Mesenchymal stem cell (in vitro differentiated cells and primary cell): ENCODE measurements at regions not wholly inside any gene's neighbourhood (a gene's known extent, or its start where the extent isn't known, plus 50 kb on each side); places are given as distances from the start of the nearest gene placed in this dataset.

Experiments
- DNase-seq: peaks from one replicate; pipeline ENCODE4 v3.0.0-alpha.2; 2013
- H2AFZ ChIP-seq: one replicate; pipeline ENCODE4 v1.6.1; 2013; ENCODE audit warnings: low read depth, mild to moderate bottlenecking, control low read depth, inconsistent platforms, low read length, moderate library complexity
- H2AK5ac ChIP-seq: 2 replicates; pipeline ENCODE4 v1.6.1; 2013; ENCODE audit warnings: low read length, moderate library complexity, mild to moderate bottlenecking, inconsistent platforms; ENCODE audit not compliant: severe bottlenecking
- H2BK120ac ChIP-seq: one replicate; pipeline ENCODE4 v1.6.1; 2013; ENCODE audit warnings: low read depth, mild to moderate bottlenecking, inconsistent platforms, low read length, moderate library complexity
- H2BK12ac ChIP-seq, 2 experiments: one replicate each; pipeline ENCODE4 v1.6.1; 2013; ENCODE audit warnings: inconsistent platforms in 2 of 2, low read length in 2 of 2, mild to moderate bottlenecking in 2 of 2, moderate library complexity in 2 of 2, control low read depth in 1 of 2
- H2BK15ac ChIP-seq: one replicate; pipeline ENCODE4 v1.6.1; 2013; ENCODE audit warnings: mild to moderate bottlenecking, low read depth, inconsistent platforms; ENCODE audit not compliant: poor library complexity, severe bottlenecking
- H2BK5ac ChIP-seq: 2 replicates; pipeline ENCODE4 v1.6.1; 2013; ENCODE audit warnings: low read depth, mild to moderate bottlenecking, low read length, control low read depth, inconsistent platforms; ENCODE audit not compliant: poor library complexity, severe bottlenecking
- H3K14ac ChIP-seq, 2 experiments: one replicate each; pipeline ENCODE4 v1.6.1; 2013; ENCODE audit warnings: inconsistent platforms in 2 of 2, low read length in 2 of 2, control low read depth in 1 of 2, mild to moderate bottlenecking in 1 of 2, moderate library complexity in 1 of 2
- H3K18ac ChIP-seq, 2 experiments: one replicate each; pipeline ENCODE4 v1.6.1; 2013; ENCODE audit warnings: inconsistent platforms in 2 of 2, low read length in 2 of 2, control low read depth in 1 of 2, low read depth in 1 of 2, mild to moderate bottlenecking in 1 of 2
- H3K23ac ChIP-seq, 2 experiments: one replicate each; pipeline ENCODE4 v1.6.1; 2013; ENCODE audit warnings: inconsistent platforms in 2 of 2, low read length in 2 of 2, mild to moderate bottlenecking in 2 of 2, moderate library complexity in 2 of 2, control low read depth in 1 of 2
- H3K27ac ChIP-seq: 2 replicates; pipeline ENCODE4 v1.5.1; 2013; ENCODE audit warnings: mild to moderate bottlenecking, moderate library complexity, low read length, control low read depth, inconsistent platforms; ENCODE audit not compliant: poor library complexity, severe bottlenecking
- H3K27me3 ChIP-seq, 2 experiments: 2 replicates each; pipeline versions ENCODE4 v1.6.1 to v1.7.0; 2013; ENCODE audit warnings: low read length in 2 of 2, mild to moderate bottlenecking in 2 of 2, moderate library complexity in 2 of 2, control low read depth in 1 of 2, inconsistent platforms in 1 of 2; ENCODE audit not compliant: control insufficient read depth in 1 of 2, insufficient read depth in 1 of 2
- H3K36me3 ChIP-seq, 2 experiments: 2 replicates each; pipeline versions ENCODE4 v1.6.1 to v1.7.0; 2013; ENCODE audit warnings: low read length in 2 of 2, control low read depth in 1 of 2, inconsistent platforms in 1 of 2, low read depth in 1 of 2, mild to moderate bottlenecking in 1 of 2; ENCODE audit not compliant: insufficient read depth in 2 of 2, control insufficient read depth in 1 of 2
- H3K4ac ChIP-seq, 2 experiments: one replicate each; pipeline ENCODE4 v1.6.1; 2013; ENCODE audit warnings: inconsistent platforms in 2 of 2, low read length in 2 of 2, mild to moderate bottlenecking in 2 of 2, moderate library complexity in 2 of 2, control low read depth in 1 of 2, low read depth in 1 of 2
- H3K4me1 ChIP-seq: 2 replicates; pipeline ENCODE4 v1.6.1; 2013; ENCODE audit warnings: low read depth, low read length, control low read depth; ENCODE audit not compliant: control insufficient read depth, insufficient read depth
- H3K4me2 ChIP-seq: 2 replicates; pipeline ENCODE4 v1.6.1; 2013; ENCODE audit warnings: low read length, mild to moderate bottlenecking, inconsistent platforms; ENCODE audit not compliant: poor library complexity, severe bottlenecking
- H3K4me3 ChIP-seq, 2 experiments: 2 replicates each; pipeline versions ENCODE4 v1.5.1 to v1.7.0; 2013; ENCODE audit warnings: low read length in 2 of 2, mild to moderate bottlenecking in 2 of 2, control low read depth in 1 of 2, low read depth in 1 of 2; ENCODE audit not compliant: insufficient read depth in 1 of 2
- H3K79me1 ChIP-seq: replicated peaks from 2 replicates; pipeline ENCODE4 v1.6.1; 2013; ENCODE audit warnings: mild to moderate bottlenecking, control low read depth, low read length, inconsistent platforms; ENCODE audit not compliant: poor library complexity, severe bottlenecking
- H3K9ac ChIP-seq: 2 replicates; pipeline ENCODE4 v1.7.0; 2013; ENCODE audit warnings: mild to moderate bottlenecking, low read length, moderate library complexity
- H3K9me3 ChIP-seq: 2 replicates; pipeline ENCODE4 v1.7.0; 2013; ENCODE audit warnings: mild to moderate bottlenecking, low read length; ENCODE audit not compliant: control insufficient read depth
- H4K8ac ChIP-seq: one replicate; pipeline ENCODE4 v1.6.1; 2013; ENCODE audit warnings: inconsistent platforms, mild to moderate bottlenecking, low read length, moderate library complexity
- H4K91ac ChIP-seq: one replicate; pipeline ENCODE4 v1.6.1; 2013; ENCODE audit warnings: mild to moderate bottlenecking, low read length, inconsistent platforms
- WGBS: methylation state at CpG from one replicate; pipeline ENCODE4 v1.1.7; 2013; ENCODE audit warnings: mixed read lengths; 5-methylcytosine and 5-hydroxymethylcytosine counted together

- H4K8ac ChIP-seq: no peak overlapping the region
- 83% methylated on average over 1 of the region's 2 CpGs for WGBS
Observed at GRCh38 chr4:138602664-138603063, 360.5 kb upstream of the SLC7A11 start.

GRCh38 chr4:138599965-138600364 is 357.8 kb upstream of the SLC7A11 start:
- Histone ChIP-seq H4K8ac (no peak overlapping the region), H3K18ac (no peak overlapping the region), H2AFZ (no peak overlapping the region), H2BK15ac (no peak overlapping the region), H2BK120ac (no peak overlapping the region), H3K23ac (no peak overlapping the region), H3K14ac (no peak overlapping the region), H4K91ac (no peak overlapping the region), H3K27ac (no peak overlapping the region), H3K4me3 (no peak overlapping the region), H3K4ac (no peak overlapping the region), H3K27me3 (no peaks in the 10 kb centered on the region), H3K9me3 (no peaks in the 10 kb centered on the region), H2AK5ac (no peak overlapping the region), H3K4me1 (no peaks in the 10 kb centered on the region), H3K9ac (no peak overlapping the region), H3K36me3 (no peaks in the 10 kb centered on the region), H3K79me1 (no peaks in the 10 kb centered on the region), H3K4me2 (no peak overlapping the region), H2BK5ac (no peak overlapping the region), H2BK12ac (no peak overlapping the region)
- WGBS: 98% methylated on average over 2 of the region's 4 CpGs
- no peak for DNase-seq

More at GRCh38 chr4:138602664-138603063, 360.5 kb upstream of the SLC7A11 start:
- no peak overlapping the region for H3K14ac ChIP-seq
- H2AFZ ChIP-seq: no peak overlapping the region
- H3K36me3 ChIP-seq: no peaks in the 10 kb centered on the region
- H3K4me3 ChIP-seq: no peak overlapping the region
- H3K9me3 ChIP-seq: no peaks in the 10 kb centered on the region
- no peak overlapping the region for H2BK120ac ChIP-seq
- no peak overlapping the region for H3K4me2 ChIP-seq
- H3K4me1 ChIP-seq: no peaks in the 10 kb centered on the region
- no peak overlapping the region for H3K23ac ChIP-seq
- H2AK5ac ChIP-seq: no peak overlapping the region
- no peak overlapping the region for H3K18ac ChIP-seq
- H3K4ac ChIP-seq: no peak overlapping the region
- DNase-seq: peak; percentile 46
- H3K27ac ChIP-seq: no peak overlapping the region
- no peak overlapping the region for H2BK12ac ChIP-seq
- no peak overlapping the region for H3K9ac ChIP-seq
- no peaks in the 10 kb centered on the region for H3K79me1 ChIP-seq
- H2BK5ac ChIP-seq: no peak overlapping the region
- H4K91ac ChIP-seq: no peak overlapping the region
- H2BK15ac ChIP-seq: no peak overlapping the region
- H3K27me3 ChIP-seq: no peaks in the 10 kb centered on the region

GRCh38 chr4:138598226-138598625 is 356.1 kb upstream of the SLC7A11 start:
- Histone ChIP-seq H2AFZ (no peak overlapping the region), H3K9ac (no peak overlapping the region), H2BK5ac (no peak overlapping the region), H4K91ac (no peak overlapping the region), H3K4me3 (no peak overlapping the region), H3K79me1 (no peaks in the 10 kb centered on the region), H3K36me3 (no peaks in the 10 kb centered on the region), H2BK12ac (no peak overlapping the region), H3K18ac (no peak overlapping the region), H3K4ac (no peak overlapping the region), H3K27me3 (no peaks in the 10 kb centered on the region), H3K4me1 (no peaks in the 10 kb centered on the region), H3K27ac (no peak overlapping the region), H2BK120ac (no peak overlapping the region), H3K23ac (no peak overlapping the region), H3K9me3 (no peaks in the 10 kb centered on the region), H4K8ac (no peak overlapping the region), H3K4me2 (no peak overlapping the region), H2BK15ac (no peak overlapping the region), H2AK5ac (no peak overlapping the region), H3K14ac (no peak overlapping the region)
- no peak for DNase-seq
- 92% methylated on average over 2 of the region's 3 CpGs for WGBS

- Histone ChIP-seq H2BK12ac (no peak overlapping the region), H2BK15ac (no peak overlapping the region), H3K27me3 (no peaks in the 10 kb centered on the region), H3K9ac (no peak overlapping the region), H4K91ac (no peak overlapping the region), H4K8ac (no peak overlapping the region), H3K27ac (no peak overlapping the region), H3K4ac (no peak overlapping the region), H3K79me1 (no peaks in the 10 kb centered on the region), H2BK120ac (no peak overlapping the region), H3K4me1 (no peaks in the 10 kb centered on the region), H3K4me2 (no peak overlapping the region), H2AK5ac (no peak overlapping the region), H3K18ac (no peak overlapping the region), H3K23ac (no peak overlapping the region), H2AFZ (no peak overlapping the region), H3K4me3 (no peak overlapping the region), H3K9me3 (no peaks in the 10 kb centered on the region), H3K14ac (no peak overlapping the region), H2BK5ac (no peak overlapping the region), H3K36me3 (no peaks in the 10 kb centered on the region)
- no peak for DNase-seq
- WGBS: 74% methylated on average over 1 of the region's 2 CpGs
Observed at GRCh38 chr4:138596896-138597295, 354.7 kb upstream of the SLC7A11 start.
